ENCODE measurements at regions not wholly inside any gene's neighbourhood (a gene's known extent, or its start where the extent isn't known, plus 50 kb on each side); places are given as distances from the start of the nearest gene placed in this dataset.

DNA sequence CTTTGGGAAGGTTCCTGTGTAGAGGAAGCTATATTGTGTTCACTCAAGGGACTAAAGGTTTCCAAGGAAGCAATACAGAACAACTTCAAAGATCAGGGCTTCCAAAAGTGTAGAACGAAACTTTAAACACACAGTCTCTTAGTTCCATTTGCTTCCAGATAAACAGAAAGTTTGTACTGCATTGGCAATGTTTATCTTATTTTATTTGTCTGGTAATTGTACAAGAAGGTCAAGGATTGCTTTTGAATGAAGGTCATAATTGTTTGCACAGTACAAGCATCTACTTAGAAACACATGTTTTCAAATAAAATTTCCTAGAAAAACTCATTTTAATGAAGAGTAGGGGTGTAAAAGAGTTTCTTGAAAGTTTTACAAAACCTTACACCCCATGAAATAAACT lies 712.7 kb upstream of the SGCG start:
- no peak for DNase-seq

DNA sequence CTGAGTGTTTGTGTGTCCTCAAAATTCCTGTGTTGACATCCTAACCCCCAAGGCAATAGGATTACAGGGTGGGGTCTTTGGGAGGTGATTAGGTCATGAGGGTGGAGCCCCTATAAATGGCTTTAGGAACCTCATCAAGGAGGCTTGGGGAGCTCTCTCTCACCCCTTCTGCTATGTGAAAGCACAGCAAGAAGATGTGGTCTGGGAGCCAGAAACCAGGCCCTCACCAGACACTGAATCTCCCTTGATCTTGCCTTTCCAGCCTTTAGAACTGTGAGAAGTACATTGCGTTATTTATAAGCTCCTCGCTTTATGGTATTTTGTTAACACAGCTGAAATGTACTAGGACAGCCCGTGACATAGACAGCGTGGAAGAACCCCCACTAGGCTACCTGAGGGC lies 712.0 kb upstream of the SGCG start:
- DNase-seq, result no peak

DNA sequence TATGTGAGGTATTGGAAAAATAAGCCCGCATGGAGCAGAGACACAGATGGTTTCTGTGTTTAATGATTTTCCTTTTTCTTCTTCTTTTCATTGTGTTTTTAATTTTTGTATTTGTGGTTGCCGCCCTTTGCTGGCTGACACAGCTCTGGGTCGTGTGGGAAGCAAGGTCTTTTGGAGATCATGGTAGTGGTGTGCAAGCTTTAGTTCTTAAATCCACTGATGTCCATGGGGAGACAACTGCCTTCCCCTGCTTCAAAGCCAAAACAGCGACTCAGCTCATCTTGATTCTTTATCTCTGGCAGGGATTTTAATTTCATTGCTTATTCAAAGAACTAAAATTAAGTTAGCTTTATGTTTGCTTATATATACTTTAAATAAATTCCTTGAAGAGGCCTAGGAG lies 711.3 kb upstream of the SGCG start:
- no peak for DNase-seq

DNA sequence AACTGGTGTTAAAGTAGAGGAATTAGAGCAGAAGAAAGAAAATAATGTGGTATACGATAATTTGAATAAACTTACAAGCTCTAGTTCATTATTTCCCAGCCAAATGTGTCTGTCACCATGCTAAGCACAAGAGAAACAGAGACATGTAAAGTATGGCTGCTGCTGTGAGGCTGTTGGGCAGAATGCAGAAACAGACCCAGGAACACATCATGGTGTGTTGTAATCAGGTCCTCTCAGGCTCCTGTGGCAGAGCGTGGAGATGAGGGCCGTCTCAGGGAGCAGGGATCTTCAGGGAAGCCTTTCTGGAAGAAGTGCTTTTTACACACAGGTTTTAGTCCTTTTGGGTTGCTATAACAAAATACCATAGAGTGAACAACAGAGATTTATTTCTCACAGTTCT lies 710.7 kb upstream of the SGCG start:
- no peak for DNase-seq

DNA sequence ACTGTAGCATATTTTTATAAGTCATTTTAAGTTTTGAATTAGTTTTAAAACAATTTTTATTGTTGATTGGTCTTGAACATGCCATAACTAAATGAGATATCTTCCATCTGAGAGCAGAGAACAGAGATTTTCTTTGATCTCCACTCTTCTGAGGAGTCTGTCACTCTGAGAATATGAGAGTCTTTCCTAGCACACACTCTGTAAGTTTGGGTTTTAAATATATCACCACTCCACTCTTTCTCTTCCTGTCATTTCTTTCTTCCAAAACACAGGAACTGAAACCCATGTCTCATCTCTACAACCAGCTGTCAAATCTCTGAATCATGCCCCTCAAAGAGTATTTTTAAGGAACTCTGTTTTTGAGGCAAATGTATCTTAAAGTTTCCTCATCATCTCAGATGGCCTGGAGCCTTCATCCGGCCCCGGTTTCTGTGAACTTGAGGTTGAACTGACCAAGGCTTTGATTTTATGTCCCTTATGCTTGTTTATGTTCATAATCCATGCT lies 698.2 kb upstream of the SGCG start:
- no peak for DNase-seq

DNA sequence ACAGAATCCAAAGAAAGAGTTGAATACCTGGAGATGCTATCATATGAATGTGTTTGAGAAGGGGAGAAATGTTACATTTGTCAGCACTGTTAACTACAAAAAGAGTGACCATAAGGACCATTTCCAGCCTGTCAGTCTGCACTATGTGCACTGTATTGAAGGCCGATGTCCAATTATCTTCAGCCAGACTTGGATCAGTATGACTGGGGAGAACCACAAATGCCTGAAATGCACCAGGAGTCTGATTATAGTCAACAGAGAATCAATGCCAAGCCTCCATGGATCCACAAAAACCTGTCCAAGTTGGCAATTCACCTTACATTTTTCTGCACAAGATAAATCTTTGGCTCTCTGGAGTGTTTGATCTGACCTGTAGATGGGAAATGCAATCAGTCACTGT lies 697.5 kb upstream of the SGCG start:
- no peak for DNase-seq

DNA sequence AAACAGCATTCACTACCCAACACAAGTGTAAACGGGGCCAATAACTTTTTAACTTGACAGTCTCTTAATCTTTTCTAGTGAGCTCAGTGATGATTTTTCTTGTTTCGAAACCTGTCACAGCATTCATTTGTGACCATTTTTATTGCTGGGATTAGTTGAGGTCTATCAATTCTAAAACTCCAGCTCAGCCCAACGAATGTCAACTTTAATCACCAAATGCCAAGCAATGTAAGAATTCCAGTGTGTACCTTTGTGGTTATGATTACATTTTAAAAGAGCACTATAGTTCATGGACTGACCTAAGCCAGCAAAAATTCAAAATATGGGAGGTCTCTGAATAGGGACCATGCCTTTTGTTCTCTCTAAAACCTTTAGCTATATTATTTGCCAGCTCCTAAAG lies 694.3 kb upstream of the SGCG start:
- DNase-seq, result no peak

DNA sequence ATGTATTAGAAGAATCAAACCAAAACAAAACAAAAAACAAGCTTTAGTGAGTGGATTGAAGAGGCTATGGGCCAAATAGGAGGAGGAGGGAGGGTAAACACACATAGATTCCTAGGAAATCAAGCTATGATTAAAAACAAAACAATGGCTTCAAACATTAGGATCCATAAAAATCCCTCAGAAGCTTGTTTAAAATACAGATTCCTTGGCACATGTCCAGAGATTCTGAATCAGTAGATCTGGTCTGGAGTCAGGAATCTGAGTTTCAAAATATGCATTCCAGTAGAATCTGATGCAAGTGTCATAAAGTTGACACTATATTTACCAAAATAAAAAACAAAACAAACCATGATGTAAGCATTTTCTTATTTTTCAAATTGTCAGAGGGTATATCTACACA lies 692.8 kb upstream of the SGCG start:
- DNase-seq, result no peak

DNA sequence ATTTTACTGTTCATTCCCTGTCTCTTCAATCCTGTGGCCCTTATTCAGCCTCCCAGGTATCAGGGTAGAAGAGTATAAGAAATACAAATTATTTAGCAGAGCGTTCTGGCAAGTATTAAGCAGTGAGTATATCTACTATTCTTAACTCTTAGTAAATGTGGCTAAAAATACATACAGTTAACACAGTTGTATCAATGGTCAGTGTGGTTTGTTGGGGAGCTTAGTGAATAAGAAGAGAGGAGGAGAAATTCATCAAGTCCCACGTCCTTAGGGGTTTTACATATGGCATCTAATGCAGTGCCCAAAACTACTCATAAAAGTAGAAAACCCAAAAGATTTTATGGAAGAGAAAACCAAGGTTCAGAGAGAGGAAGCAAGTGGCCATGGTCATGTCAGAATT lies 691.0 kb upstream of the SGCG start:
- DNase-seq, result no peak

DNA sequence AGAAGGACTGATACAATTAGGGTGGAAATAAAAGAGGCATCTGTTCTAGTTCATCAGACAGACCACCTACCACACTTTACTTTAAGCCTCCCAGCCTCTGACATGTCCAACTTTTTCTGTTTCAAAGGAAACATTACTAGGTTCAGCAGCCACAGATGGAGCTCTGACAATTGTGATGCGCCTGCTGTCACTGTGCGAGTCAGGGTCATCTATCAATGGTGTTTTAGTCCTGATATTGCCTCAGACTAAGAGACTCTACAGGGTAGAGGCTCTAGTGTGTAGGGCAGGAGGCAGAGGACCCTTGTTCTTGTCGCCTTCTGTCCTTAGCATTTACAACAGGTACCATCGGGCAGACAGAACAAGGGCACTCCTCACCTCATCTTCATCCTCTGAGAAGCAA lies 685.0 kb upstream of the SGCG start:
- no peak for DNase-seq

DNA sequence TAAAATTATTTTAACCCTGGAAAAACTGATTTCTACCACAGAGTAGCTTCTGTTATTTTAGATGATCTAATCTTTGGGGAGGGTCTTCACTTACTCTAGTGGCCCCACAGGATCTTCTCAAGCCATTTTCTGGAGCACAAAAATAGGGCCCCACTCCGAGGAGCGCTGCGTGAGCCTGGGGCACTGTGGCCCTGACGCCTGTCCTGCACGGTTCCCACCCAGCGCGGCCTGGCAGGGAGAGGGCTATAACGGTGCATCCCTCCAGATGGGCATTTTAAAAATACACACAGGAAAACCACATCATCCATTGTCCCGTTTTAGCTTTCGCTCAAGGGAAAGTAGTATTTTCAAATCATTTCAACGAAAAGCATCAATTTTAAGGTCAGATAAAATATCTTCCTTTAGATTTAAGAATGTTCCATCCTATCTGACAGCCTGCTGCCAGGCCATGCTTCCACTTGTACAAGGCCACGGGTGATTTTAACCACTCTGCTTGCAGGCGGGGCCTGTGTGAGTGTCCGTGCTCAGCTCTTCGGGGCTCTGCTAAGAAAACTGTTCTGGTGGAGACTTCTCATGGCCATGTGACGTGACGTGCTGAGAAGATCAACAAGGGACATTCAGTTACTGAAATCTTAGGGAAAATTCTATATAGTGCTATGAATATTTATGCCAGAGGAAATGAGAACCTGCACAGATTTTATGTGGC lies 683.8 kb upstream of the SGCG start:
- no peak for DNase-seq

DNA sequence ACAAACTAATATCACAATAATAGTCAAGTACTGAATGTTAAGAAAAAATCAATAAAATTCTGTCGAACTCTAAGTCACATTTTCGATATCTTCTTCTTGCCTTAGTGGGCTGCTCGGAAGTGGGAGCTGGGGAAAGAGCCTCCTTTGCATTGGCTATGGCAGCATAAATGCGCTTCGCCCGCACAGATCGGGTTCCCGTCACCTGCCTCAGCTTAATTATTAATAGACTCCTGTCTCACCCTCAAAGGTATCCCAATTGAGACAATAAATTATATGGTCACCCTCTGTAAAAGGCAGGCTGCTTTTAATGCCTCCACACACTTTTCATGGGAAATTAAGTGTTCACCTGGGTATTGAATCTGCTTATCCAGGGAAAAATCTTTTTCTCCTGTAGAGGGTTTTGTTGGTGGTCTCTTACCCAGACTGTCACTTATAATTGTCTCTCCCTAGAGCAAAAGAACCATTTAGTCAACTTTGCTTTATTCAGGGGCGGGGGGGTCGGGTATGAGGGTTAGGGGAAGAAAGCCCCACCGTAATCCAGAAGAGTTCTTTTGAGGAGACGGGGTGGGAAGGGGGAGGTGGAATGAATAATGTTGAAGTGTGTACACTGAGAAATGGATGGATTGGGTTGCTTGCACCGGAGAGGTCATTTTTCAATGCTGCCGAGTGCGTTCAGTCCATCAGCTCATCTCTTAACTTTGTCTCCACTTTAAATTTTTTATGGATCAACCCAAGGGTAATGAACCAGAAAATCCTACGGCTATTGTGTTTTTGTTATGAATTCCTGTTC lies 682.6 kb upstream of the SGCG start:
- no peak for DNase-seq

DNA sequence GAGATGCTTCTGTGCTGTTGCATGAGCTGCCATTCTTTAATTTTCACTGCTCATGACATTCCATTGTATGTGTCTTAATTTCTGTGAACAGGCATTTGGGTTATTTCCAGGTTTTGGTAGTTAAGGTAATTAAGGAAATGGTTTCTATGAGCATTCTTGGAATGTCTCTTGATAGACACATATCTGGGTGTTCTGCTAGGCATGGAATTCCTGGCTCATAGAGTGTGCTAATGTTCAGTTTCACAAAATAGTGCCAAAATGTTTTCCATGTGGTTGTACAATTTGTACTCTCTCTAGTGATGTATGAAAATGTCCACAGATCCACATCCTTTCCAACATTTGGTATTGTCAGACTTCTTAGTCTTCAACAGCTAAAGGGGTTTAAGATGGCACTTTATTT lies 680.9 kb upstream of the SGCG start:
- DNase-seq, result no peak

DNA sequence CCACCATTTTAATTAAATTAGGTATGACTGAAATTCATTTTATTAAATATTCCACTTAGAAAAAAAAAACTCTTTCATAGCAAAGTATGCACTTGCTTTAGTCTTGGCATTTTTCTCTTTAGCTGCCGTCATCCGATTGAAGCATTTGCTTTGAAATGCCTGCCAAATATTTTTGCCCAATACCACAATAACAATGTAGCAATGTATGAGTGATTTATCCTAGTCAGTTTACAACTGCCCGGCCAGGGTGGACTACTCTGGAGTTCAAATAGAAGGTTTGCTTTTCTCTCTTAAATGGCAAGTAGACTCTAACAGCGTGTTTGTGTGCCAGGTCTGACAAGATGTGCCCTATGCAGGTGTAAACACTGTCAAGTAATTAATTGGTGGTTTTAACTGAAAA lies 675.3 kb upstream of the SGCG start:
- DNase-seq, result no peak

DNA sequence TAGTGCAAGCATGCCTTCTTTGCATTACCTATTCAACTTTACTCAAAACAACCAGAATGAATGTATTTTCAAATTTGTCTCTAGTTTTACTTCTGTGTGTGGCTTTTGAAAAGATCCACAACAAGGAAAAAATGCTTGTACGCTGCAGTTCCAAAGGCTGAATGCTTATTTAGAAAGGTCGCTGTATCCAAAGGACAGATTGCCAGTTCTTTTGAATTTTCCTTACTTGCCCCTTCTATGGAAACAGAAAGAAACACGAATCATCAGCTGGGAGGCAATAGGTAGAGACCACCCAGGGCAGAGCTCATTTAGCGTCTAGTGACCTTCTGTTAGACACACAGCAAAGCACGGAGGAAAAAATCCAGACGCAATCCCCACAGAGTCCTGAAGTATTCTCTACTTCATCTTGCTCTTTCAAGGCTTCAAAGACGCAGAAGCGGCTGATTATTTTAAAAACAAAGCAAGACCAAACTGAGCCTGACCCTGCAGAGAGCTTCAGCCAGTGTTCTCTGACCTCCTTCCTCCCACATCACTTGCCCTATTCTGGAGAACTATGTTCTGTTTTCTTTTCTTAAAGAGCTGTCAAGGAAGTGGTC lies 674.6 kb upstream of the SGCG start:
- no peak for DNase-seq

DNA sequence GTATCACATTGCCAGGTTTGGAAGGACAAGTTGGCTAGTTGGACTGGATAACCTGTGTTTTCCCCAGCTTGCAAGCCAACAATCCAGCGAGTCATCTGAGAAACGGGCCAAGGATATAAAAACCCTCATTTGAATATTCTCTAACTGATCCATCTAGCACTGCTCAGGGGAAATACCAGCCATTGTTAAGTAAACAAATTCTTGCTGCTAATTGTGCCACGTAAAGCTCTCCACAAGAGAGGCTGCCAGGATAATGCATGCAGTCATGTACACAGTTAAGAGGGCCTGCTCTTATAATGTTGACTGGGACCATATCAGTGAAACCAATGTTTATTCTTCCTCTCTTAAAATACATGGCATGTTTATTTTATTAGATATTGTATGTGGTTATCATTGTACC lies 663.2 kb upstream of the SGCG start:
- DNase-seq, result no peak

DNA sequence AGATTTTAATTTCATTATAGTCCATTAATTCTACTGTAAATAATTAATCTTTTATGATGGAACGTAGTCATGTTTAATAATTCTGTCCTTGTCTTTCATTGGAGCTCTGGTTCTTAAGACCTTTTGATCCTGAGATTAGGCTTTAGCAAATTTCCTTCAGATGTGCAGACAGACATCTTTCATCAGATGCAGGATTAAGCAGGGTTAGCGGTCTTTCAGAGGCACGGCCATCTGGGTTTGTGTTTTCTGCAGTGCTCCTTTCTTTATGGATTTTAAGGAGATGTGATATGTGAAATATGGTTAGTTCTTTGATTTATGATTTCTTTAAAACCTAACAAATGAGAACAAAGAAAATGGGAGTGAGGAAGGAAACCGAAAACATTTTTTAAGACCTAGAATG lies 643.9 kb upstream of the SGCG start:
- no peak for DNase-seq

DNA sequence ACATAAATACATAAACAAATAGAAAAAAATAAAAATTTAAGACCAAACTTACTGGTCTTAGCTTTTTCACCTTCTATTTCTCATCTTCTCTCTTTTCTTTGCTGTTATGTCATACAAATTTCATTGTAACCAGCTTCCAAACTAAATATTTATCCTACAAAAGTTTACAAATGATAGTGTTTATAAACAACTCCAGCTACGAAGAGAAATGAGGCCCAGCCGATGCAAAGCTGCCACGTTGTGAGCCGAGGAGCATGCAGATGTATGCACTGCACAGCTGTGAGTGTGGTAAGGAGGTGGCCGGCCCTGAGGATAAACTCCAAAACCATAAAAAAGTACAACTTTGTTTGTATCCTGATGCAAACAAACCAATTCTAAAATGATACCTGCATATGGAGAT lies 642.4 kb upstream of the SGCG start:
- DNase-seq, result no peak

DNA sequence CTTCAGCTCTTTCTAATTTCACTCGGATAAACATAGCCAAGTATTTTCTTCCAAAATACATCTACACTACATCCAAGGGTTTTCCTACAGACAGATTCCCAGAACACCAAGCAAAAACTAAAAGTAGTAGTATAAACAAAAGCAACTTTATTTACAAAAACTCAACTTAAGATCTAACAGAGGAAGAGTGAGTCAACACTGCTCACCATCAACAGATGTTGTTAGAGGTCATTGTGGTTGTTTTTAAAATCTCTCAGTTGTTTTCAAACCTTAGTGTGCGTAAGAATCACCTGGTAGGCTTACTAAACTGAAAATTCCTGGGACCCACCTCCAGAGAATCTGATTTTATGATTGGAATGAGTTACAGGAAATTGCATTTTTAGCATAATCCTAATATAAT lies 631.7 kb upstream of the SGCG start:
- no peak for DNase-seq

DNA sequence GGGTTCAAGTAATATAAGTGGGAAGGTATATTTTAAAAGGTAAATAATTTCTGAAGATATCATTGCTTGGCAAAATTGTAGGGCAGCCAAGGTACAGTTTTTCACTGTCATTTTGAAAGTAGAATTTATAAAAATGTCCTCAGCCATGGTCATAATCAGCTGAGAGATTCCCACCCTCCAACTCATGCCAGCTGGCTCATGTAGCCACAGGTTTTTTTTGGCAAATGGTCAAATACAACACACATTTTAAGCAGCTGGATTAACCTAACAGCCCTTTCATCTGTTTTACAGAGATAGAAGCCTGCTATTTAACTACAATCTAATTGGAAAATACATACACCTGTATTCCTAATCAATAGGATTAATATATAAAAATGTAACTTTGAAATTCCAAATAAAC lies 619.2 kb upstream of the SGCG start:
- DNase-seq, result no peak

DNA sequence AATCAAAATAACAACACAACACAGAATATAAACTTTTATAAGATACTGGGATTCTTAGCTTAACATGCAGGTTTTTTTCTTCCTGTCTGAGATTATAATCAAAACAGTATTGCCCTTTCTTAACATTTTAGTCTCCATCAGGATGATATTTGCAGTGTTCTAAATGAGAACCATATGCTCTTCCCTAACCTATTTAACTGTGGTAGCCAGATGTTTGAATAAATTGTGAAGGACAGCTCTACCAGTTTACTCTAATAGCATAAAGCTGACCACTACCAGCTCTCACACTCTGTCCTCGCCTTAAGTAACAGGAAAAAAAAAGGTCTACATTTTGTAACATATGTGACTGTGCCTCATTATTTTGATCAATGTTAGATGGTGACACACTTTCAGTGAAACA lies 618.7 kb upstream of the SGCG start:
- no peak for DNase-seq

DNA sequence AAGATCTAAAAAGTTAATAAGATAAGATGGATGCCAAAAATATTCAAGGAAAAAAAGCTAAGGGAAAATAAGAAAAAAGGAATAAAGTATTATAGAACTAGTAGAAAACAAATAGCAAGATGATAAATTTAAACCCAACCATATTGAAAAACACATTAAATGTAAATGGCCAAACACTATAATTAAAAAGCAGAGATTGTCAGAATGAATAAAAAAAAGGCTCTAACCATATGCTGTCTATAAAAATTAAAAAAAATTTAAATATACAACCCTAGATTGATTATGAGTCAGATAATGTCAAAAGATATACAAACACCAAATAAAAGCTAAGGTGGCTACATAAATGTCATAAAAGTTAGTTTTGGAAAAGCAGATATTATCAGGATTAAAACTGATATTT lies 617.5 kb upstream of the SGCG start:
- no peak for DNase-seq

DNA sequence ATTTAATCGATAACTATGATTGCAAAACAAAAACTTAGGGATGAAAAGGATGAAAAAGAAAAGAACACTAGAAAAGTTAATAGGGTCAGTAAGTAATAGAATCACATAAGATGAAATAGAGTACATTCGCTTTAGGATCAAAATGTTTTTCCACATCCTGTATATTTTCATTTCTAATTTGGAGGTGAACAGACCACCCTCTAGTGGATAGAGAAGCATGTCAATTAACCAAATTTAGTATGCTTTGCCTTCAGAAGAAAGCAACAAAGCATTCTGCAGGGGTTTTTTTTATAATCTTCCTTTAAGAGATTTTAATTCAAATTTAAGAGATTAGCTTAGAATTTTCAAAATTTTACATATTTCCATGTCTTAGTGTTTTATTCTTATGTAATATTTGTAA lies 611.0 kb upstream of the SGCG start:
- DNase-seq, result no peak

DNA sequence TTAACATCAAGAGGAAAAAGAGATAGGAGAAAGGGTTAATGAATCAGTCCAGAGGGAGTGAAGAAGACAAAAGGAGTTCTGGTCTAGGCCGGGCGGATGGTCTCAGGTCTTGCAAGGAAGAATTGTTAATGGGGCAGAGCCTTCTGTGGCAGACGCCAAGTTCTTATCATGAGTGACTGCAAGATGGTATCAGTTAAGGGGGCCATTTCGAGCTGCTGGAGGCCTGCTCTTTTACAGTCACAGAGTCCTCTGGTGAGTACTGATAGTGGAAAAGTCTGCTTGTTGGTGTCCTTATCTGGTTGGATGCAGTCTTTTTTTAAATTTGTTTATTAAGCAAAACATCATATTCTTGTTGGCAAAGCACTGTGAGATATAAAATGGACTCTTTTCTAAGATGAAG lies 590.9 kb upstream of the SGCG start:
- DNase-seq, result no peak
